ENCODE measurements at regions not wholly inside any gene's neighbourhood (a gene's known extent, or its start where the extent isn't known, plus 50 kb on each side); places are given as distances from the start of the nearest gene placed in this dataset.

- no peak for DNase-seq
- intact Hi-C loops (cut with DNase I), result no loop called here
Observed at GRCh38 chr2:104648376-104648775, 205.5 kb upstream of the POU3F3 start.

DNA sequence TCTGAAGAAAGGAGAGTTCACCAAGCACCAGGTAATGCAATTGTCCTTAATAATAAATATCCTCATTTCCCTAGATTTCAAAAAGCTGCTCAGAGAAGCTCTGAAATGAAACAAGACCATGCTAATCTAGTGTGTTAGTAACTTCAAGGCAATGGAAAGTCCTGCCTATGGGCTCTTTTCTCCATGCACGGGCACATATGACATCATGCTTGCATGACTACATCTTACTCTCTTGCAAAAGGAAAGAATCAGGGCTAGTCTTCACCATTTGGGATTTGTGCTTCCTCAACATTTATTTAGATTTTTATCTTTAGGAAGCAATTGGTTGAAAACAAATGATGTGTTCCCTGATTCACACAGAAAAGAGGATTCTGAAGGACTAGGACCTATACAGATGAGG lies 204.0 kb upstream of the POU3F3 start:
- no peak for DNase-seq
- intact Hi-C loops (cut with DNase I), result no loop called here

DNA sequence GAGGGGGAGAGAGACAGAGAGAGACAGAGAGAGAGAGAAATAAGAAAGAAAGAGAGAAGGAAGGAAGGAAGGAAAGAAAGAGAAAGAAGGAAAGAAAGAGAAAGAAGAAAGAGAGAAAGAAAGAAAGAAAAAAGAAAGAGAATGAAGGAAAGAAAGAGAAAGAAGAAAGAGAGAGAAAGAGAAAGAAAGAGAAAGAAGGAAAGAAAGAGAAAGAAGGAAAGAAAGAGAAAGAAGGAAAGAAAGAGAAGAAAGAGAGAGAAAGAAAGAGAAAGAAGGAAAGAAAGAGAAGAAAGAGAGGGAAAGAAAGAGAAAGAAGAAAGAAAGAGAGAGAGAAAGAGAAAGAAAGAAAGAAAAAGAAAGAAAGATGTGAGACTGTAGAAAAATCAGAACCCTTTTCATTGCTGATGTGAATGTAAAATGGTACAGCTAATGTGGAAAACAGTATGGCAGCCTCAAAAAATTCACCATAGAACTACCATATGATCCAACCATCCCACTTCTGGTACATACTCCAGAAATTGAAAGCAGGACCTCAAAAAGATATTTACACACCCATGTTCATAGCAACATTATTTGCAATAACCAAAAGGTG lies 203.4 kb upstream of the POU3F3 start:
- intact Hi-C loops (cut with DNase I), result no loop called here
- no peak for DNase-seq

DNA sequence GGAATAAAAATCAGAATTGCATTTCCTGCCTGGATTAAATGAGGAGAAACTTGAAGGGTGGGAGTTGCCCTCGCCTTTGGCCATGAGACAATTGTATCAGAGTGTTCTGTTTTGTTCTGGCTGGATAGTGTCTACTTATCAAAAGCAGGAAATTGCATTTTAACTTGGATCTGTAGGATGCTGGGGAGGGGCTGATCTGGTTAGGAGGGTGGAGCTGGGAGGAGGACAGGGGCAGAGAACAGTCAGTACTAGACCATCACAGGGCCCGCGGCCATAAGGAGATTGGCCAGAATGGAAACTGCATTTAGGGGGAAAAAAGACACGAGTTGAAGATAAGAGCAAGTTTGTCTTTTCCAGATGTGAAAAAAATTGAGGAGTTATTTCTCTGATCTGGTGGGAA lies 199.1 kb upstream of the POU3F3 start:
- no peak for DNase-seq

DNA sequence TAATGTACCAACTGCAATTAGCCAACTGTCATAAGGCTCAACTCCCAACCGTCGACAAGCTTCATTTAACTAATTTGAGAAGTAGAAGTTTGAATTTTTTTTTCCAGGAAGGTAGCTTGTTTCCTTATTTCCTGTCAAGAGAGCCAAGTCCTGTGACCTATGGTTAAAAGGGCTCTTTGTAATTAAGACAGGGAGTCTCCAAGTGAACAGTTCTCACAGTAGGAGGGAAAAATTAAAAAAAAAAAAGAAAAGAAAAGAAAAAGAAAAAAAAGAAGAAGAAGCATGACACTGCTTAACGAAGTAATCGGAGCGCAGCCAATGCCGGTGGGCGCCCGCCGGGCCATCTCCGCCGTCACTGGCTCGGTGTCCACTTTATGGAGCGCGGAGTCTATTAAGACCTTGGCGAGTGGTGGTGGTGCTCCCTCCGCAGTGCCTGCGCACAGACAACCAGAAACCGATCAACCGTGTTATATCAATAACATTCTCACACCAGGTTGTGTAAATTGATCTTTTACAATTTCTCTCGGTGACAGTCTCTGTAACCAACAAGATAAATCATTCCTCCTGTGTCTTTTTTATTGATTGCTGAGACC lies 197.2 kb upstream of the POU3F3 start:
- intact Hi-C loops (cut with DNase I), result loop anchor here (5.0 kb wide), 1 partner anchor 46 kb away; no protein-coding TSS in a partner anchor
- DNase-seq, result peak in 3 of 10 donors; percentile 18 to 85 (median 76)

More for the DNA sequence above, 199.1 kb upstream of the POU3F3 start:
- intact Hi-C loops (cut with DNase I), result loop anchor here (5.0 kb wide), 1 partner anchor 47 kb away; no protein-coding TSS in a partner anchor

DNA sequence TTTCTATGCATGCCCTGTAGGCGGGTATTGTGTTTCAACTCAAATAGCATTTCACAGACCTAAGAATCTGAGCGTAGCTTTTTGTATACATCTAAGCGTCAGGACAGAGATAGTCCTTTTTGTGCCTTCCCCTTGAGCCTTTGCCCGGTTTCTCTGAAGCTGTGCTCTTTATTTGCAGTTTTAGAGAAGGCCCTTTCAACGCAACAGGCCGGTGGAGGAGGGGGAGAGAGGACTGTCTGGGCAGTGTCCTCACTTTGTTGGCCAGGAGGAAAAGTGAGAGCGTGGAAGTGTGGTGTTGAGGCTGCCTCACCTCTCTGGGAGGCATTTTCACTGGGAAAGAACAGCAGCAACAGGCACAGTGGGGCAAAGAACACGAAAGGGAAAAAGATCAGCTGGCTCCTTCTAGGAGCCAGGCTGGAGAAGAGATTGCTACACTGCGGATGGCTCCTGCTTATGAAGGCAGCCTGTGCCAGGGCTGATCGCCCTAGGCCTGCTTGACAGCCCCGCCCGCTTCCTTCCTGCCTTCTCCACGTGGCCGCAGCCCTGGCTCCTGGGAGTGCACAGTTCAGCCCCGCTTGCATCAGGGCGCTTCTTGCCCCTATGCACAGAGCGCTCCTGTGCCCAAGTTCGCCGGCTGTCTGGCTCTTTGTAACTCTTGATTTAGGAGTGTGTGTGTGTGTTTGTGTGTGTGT lies 195.6 kb upstream of the POU3F3 start:
- peak in 9 of 10 donors; percentile 32 to 88 (median 50) for DNase-seq
- intact Hi-C loops (cut with DNase I), result loop anchor here (5.0 kb wide), 1 partner anchor 44 kb away; no protein-coding TSS in a partner anchor

- intact Hi-C loops (cut with DNase I), result loop anchor here (5.0 kb wide), 1 partner anchor 43 kb away; no protein-coding TSS in a partner anchor
- peak; percentile 25 to 94 (median 60) for DNase-seq
Observed at GRCh38 chr2:104658904-104659591, 194.9 kb upstream of the POU3F3 start.

- intact Hi-C loops (cut with DNase I), result no loop called here
Observed at GRCh38 chr2:104660991-104661390, 192.9 kb upstream of the POU3F3 start.

GRCh38 chr2:104664672-104665071 lies 189.2 kb upstream of the POU3F3 start:
- DNase-seq, result no peak
- intact Hi-C loops (cut with DNase I), result no loop called here

More at GRCh38 chr2:104660991-104661390, 192.9 kb upstream of the POU3F3 start:
- no peak for DNase-seq

GRCh38 chr2:104668631-104669030 lies 185.3 kb upstream of the POU3F3 start:
- intact Hi-C loops (cut with DNase I), result no loop called here
- no peak for DNase-seq

DNA sequence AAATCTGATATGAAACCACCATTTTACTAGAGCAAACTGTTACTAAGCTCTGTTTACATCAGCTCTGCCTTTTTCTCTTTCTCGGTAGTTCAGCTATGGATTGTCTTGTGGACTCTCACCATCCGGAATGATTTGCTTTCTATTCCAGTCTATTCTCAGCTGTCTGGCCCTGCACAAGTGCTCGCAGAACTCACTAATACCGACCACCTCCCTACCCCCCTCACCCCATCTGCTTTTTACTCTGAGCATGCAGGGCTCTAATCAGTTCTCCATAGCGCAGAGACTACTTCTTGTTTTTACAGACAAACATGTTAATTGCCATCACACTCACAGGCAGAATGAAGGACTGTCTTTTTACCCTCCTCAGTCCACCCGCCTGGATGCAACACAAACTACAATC lies 180.7 kb upstream of the POU3F3 start:
- intact Hi-C loops (cut with DNase I), result no loop called here

GRCh38 chr2:104678181-104678580 lies 175.7 kb upstream of the POU3F3 start:
- intact Hi-C loops (cut with DNase I), result no loop called here
- DNase-seq, result no peak

More for the DNA sequence above, 180.7 kb upstream of the POU3F3 start:
- no peak for DNase-seq

DNA sequence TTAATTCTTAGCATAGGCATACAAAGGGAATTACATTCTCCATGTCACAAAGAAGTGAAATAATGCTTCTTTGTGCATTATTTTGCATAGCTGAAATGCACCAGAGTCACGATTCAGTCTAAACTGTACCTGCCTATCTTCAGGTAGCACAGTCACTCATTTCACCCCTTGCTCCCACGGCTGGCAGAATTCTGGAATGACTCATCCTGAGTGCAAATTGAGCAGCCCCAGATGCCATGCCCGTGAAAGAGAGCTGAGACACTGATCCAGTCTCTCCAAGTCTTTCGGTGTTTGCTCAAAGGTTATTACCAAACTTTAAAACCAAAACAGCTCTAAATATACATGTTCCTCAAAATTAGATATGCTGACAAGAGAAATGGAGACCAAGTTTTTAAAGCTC lies 168.3 kb upstream of the POU3F3 start:
- no peak for DNase-seq
- intact Hi-C loops (cut with DNase I), result no loop called here

DNA sequence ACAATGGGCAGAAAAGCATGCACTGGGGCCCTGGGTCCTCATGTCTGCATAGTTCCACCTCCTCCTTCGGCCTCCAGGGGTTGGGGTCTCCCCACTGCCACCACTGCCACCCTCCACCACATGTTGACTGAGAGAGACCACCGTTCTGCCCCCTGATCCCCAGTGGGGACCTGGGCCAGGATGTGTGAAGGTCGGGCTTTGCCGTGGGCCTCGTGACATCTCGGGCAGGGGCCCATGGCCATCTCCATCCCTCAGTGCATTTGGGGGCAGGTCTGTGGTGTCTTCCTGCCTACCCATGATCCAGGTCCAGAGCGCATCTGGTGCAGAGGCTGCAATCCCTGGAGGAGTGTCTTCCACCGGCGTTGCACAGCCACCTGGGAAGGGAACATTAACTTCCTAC lies 166.8 kb upstream of the POU3F3 start:
- intact Hi-C loops (cut with DNase I), result no loop called here
- DNase-seq, result no peak

GRCh38 chr2:104690255-104690984 lies 163.5 kb upstream of the POU3F3 start:
- no peak for DNase-seq
- intact Hi-C loops (cut with DNase I), result no loop called here

GRCh38 chr2:104698276-104698675 lies 155.6 kb upstream of the POU3F3 start:
- intact Hi-C loops (cut with DNase I), result no loop called here
- DNase-seq, result no peak

DNA sequence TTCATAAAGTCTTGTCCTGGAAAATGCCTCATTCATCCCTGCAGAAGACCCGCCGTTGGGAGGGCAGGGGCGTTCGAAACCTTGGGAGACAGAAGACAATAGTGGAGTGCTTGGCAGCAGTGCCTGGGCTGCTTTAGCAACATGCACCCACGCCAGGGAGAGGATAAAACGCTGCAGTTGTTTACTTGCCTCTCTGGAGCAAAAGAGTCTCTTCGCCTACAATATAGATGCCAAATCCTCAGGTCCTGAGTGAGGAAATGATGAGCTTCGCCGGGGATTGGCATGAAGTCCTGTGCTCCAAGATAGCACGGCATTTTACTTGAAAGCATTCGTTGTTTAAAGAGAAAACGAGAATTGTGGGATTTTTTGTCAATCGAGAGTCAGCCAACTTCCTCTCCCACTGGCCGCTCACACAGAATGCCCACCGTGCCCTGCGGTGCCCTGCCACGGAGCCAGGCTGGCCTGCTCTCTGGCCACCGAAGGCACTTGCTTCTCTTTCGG lies 152.5 kb upstream of the POU3F3 start:
- intact Hi-C loops (cut with DNase I), result loop anchor here (5.0 to 10.0 kb wide), 3 partner anchors 44 to 151 kb away; partner anchors contain the start of gene POU3F3
- DNase-seq, result peak; percentile 32 to 89 (median 47)

- no peak for DNase-seq
- intact Hi-C loops (cut with DNase I), result loop anchor here (5.0 to 10.0 kb wide), 3 partner anchors 45 to 150 kb away; partner anchors contain the start of gene POU3F3
Observed at GRCh38 chr2:104702031-104702850, 151.7 kb upstream of the POU3F3 start.

DNA sequence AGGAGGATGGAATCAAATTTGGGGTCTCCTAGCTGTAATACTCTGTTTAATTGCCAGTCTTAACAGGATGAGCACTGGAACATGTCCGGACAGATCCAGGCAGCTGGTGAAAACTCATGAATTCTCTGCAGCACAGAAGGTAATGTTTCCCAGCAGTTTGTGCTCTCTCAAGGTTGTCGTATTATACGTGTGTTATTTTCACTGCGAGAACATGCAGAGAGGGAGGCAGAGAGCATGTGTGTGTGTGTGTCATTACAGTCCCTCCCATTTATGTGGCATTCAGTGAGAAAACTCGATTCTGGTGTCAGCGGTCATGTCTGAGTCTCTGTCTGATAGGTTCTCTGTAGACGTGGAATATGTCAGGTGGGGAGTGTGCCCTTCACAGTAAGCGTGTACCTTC lies 150.2 kb upstream of the POU3F3 start:
- intact Hi-C loops (cut with DNase I), result loop anchor here (5.0 to 10.0 kb wide), 3 partner anchors 46 to 149 kb away; partner anchors contain the start of gene POU3F3
- DNase-seq, result no peak
